WTC11 (cell line): ENCODE measurements at regions not wholly inside any gene's neighbourhood (a gene's known extent, or its start where the extent isn't known, plus 50 kb on each side); places are given as distances from the start of the nearest gene placed in this dataset.

ENCODE experiments used
- ATAC-seq: fragments of 200-7000 bp; cut with Tn5 transposase; 2 replicates; pipeline ENCODE4 v1.10.0; 2021; ENCODE audit warnings: mild to moderate bottlenecking, moderate library complexity
- CTCF ChIA-PET: fragments of 300-600 bp; sonication (Branson Sonifier 250); formaldehyde crosslinking; loops from one replicate; lab custom pipeline; 2021; ENCODE audit warnings: antibody characterized with exemption; lab: Charles Lee
- POLR2A ChIA-PET: fragments of 350-600 bp; sonication (Branson Sonifier 250); formaldehyde crosslinking; loops from one replicate; lab custom pipeline; 2021; ENCODE audit warnings: antibody characterized with exemption; lab: Charles Lee
- DNase-seq: peaks from one replicate; pipeline ENCODE4 v3.0.0; 2021; ENCODE audit warnings: low spot score
- H3K27ac Mint-ChIP-seq: 2 replicates; pipeline ENCODE4 v1.8.0; 2021; ENCODE audit warnings: mixed read lengths
- H3K27me3 Mint-ChIP-seq: 2 replicates; pipeline ENCODE4 v1.8.0; 2021; ENCODE audit warnings: low read depth, mild to moderate bottlenecking, moderate library complexity, mixed read lengths
- H3K36me3 Mint-ChIP-seq: 2 replicates; pipeline ENCODE4 v1.8.0; 2021; ENCODE audit warnings: mixed read lengths
- H3K4me1 Mint-ChIP-seq: 2 replicates; pipeline ENCODE4 v1.8.0; 2022; ENCODE audit warnings: mixed read lengths
- H3K4me3 Mint-ChIP-seq: 2 replicates; pipeline ENCODE4 v1.8.0; 2021; ENCODE audit warnings: mild to moderate bottlenecking, moderate library complexity, mixed read lengths
- H3K9me3 Mint-ChIP-seq: 2 replicates; pipeline ENCODE4 v1.8.0; 2021; ENCODE audit warnings: mixed read lengths
- CBFB ChIP-seq: sonication (generic); formaldehyde crosslinking; IDR thresholded peaks from 2 replicates; pipeline ENCODE4 v1.8.1; 2022; ENCODE audit warnings: mild to moderate bottlenecking, low read depth, missing genetic modification reagents
- CREB1 ChIP-seq: sonication (generic); formaldehyde crosslinking; IDR thresholded peaks from 2 replicates; pipeline ENCODE4 v1.8.0; 2023; ENCODE audit warnings: mild to moderate bottlenecking, missing genetic modification reagents
- CREM ChIP-seq: sonication (generic); formaldehyde crosslinking; IDR thresholded peaks from 2 replicates; pipeline ENCODE4 v1.8.1; 2022; ENCODE audit warnings: mild to moderate bottlenecking, missing genetic modification reagents, moderate library complexity
- ELF4 ChIP-seq: sonication (generic); formaldehyde crosslinking; IDR thresholded peaks from 2 replicates; pipeline ENCODE4 v1.8.1; 2022; ENCODE audit warnings: low read depth, mild to moderate bottlenecking, moderate library complexity, missing genetic modification reagents
- EMX1 ChIP-seq: fragments of 250-450 bp; sonication (Bioruptor Pico); IDR thresholded peaks from 2 replicates; pipeline ENCODE4 v1.8.0; 2021; ENCODE audit warnings: mild to moderate bottlenecking
- FOXJ3 ChIP-seq: sonication (generic); formaldehyde crosslinking; IDR thresholded peaks from 2 replicates; pipeline ENCODE4 v1.9.0; 2021; ENCODE audit warnings: missing genetic modification reagents, mild to moderate bottlenecking, borderline replicate concordance
- FOXK1 ChIP-seq: sonication (generic); formaldehyde crosslinking; IDR thresholded peaks from 2 replicates; pipeline ENCODE4 v1.8.0; 2022; ENCODE audit warnings: mild to moderate bottlenecking, moderate library complexity, missing genetic modification reagents
- FOXP1 ChIP-seq: sonication (generic); formaldehyde crosslinking; IDR thresholded peaks from 2 replicates; pipeline ENCODE4 v1.8.0; 2022; ENCODE audit warnings: missing genetic modification reagents, mild to moderate bottlenecking, moderate library complexity, borderline replicate concordance
- GABPB1 ChIP-seq: sonication (generic); formaldehyde crosslinking; IDR thresholded peaks from 2 replicates; pipeline ENCODE4 v1.8.1; 2023; ENCODE audit warnings: mild to moderate bottlenecking, missing genetic modification reagents
- KAT7 ChIP-seq: sonication (generic); formaldehyde crosslinking; IDR thresholded peaks from 2 replicates; pipeline ENCODE4 v1.8.1; 2023; ENCODE audit warnings: missing genetic modification reagents, mild to moderate bottlenecking, borderline replicate concordance
- MYBL2 ChIP-seq: sonication (generic); formaldehyde crosslinking; IDR thresholded peaks from 2 replicates; pipeline ENCODE4 v1.8.1; 2023; ENCODE audit warnings: mild to moderate bottlenecking, moderate library complexity, missing genetic modification reagents
- NR2C2 ChIP-seq: sonication (generic); formaldehyde crosslinking; IDR thresholded peaks from 2 replicates; pipeline ENCODE4 v1.8.0; 2022; ENCODE audit warnings: mild to moderate bottlenecking, missing genetic modification reagents
- RORB ChIP-seq: fragments of 250-450 bp; sonication (Bioruptor Pico); IDR thresholded peaks from 2 replicates; pipeline ENCODE4 v1.9.0; 2021; ENCODE audit warnings: mild to moderate bottlenecking
- SOX15 ChIP-seq: fragments of 250-450 bp; sonication (Bioruptor Pico); IDR thresholded peaks from 2 replicates; pipeline ENCODE4 v1.9.0; 2021; ENCODE audit warnings: mild to moderate bottlenecking
- ZNF396 ChIP-seq: fragments of 250-450 bp; sonication (Bioruptor Pico); IDR thresholded peaks from 2 replicates; pipeline ENCODE4 v1.8.0; 2021; ENCODE audit warnings: mild to moderate bottlenecking, moderate library complexity, borderline replicate concordance
- TF ChIP-seq, protein P1 (sequence below): sonication (generic); formaldehyde crosslinking; IDR thresholded peaks from 2 replicates; pipeline ENCODE4 v1.8.0; 2022; ENCODE audit warnings: mild to moderate bottlenecking, missing genetic modification reagents
- TF ChIP-seq, protein P2 (sequence below): sonication (generic); formaldehyde crosslinking; IDR thresholded peaks from 2 replicates; pipeline ENCODE4 v1.8.0; 2023; ENCODE audit warnings: missing genetic modification reagents, mild to moderate bottlenecking, borderline replicate concordance
- TF ChIP-seq, protein P3 (sequence below): sonication (generic); formaldehyde crosslinking; conservative IDR thresholded peaks from 2 replicates; pipeline ENCODE4 v1.8.1; 2022; ENCODE audit warnings: mild to moderate bottlenecking, missing genetic modification reagents
- TF ChIP-seq, protein P4 (sequence below): fragments of 250-450 bp; sonication (Bioruptor Pico); IDR thresholded peaks from 2 replicates; pipeline ENCODE4 v1.9.0; 2021; ENCODE audit warnings: mild to moderate bottlenecking
- TF ChIP-seq, protein P5 (sequence below): sonication (generic); formaldehyde crosslinking; IDR thresholded peaks from 2 replicates; pipeline ENCODE4 v1.8.1; 2023; ENCODE audit warnings: mild to moderate bottlenecking, moderate library complexity, missing genetic modification reagents
- TF ChIP-seq, protein P6 (sequence below): sonication (generic); formaldehyde crosslinking; IDR thresholded peaks from 2 replicates; pipeline ENCODE4 v1.8.0; 2022; ENCODE audit warnings: missing genetic modification reagents

DNA sequence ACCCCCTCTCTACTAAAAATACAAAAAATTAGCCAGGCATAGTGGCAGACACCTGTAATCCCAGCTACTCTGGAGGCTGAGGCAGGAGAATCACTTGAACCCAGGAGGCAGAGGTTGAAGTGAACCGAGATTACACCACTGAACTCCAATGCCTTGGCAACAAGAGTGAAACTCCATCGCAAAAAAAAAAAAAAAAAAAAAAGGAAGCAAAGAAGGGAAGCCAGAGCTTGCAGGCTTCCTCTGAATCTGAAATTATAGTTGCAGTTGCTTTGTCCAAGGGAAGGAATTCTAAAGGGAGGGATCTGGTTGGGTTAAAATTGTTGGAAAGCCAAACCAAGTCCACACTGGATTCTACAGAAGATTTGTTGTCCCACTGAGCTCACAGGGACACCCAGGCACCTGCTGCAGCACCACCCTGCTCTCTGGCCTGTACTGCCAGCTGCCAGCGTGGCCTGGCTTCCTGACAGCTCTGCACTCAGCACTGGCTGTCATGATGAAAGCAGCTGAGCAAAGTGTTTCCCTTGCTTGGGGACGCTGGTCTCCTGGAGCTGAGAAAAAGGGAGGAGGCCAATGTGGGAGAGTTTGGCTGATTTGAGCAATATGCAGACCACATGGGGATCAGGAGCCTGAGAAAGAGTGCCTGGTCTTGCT is 88.8 kb upstream of the HES1 start:
- H3K36me3 Mint-ChIP-seq, result peaks cover 20% of the 10 kb centered on the region
- H3K4me1 Mint-ChIP-seq, result peaks cover 2% of the 10 kb centered on the region; the same call in 1 of the 2 replicates
- no peak for TF ChIP-seq FOXP1
- TF ChIP-seq, protein P1, sequence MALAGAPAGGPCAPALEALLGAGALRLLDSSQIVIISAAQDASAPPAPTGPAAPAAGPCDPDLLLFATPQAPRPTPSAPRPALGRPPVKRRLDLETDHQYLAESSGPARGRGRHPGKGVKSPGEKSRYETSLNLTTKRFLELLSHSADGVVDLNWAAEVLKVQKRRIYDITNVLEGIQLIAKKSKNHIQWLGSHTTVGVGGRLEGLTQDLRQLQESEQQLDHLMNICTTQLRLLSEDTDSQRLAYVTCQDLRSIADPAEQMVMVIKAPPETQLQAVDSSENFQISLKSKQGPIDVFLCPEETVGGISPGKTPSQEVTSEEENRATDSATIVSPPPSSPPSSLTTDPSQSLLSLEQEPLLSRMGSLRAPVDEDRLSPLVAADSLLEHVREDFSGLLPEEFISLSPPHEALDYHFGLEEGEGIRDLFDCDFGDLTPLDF (CRISPR knock-in tag), result no peak
- TF ChIP-seq, protein P2, sequence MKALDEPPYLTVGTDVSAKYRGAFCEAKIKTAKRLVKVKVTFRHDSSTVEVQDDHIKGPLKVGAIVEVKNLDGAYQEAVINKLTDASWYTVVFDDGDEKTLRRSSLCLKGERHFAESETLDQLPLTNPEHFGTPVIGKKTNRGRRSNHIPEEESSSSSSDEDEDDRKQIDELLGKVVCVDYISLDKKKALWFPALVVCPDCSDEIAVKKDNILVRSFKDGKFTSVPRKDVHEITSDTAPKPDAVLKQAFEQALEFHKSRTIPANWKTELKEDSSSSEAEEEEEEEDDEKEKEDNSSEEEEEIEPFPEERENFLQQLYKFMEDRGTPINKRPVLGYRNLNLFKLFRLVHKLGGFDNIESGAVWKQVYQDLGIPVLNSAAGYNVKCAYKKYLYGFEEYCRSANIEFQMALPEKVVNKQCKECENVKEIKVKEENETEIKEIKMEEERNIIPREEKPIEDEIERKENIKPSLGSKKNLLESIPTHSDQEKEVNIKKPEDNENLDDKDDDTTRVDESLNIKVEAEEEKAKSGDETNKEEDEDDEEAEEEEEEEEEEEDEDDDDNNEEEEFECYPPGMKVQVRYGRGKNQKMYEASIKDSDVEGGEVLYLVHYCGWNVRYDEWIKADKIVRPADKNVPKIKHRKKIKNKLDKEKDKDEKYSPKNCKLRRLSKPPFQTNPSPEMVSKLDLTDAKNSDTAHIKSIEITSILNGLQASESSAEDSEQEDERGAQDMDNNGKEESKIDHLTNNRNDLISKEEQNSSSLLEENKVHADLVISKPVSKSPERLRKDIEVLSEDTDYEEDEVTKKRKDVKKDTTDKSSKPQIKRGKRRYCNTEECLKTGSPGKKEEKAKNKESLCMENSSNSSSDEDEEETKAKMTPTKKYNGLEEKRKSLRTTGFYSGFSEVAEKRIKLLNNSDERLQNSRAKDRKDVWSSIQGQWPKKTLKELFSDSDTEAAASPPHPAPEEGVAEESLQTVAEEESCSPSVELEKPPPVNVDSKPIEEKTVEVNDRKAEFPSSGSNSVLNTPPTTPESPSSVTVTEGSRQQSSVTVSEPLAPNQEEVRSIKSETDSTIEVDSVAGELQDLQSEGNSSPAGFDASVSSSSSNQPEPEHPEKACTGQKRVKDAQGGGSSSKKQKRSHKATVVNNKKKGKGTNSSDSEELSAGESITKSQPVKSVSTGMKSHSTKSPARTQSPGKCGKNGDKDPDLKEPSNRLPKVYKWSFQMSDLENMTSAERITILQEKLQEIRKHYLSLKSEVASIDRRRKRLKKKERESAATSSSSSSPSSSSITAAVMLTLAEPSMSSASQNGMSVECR (CRISPR knock-in tag), result no peak
- TF ChIP-seq SOX15, result no peak
- TF ChIP-seq, protein P3, sequence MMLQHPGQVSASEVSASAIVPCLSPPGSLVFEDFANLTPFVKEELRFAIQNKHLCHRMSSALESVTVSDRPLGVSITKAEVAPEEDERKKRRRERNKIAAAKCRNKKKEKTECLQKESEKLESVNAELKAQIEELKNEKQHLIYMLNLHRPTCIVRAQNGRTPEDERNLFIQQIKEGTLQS, result no peak
- no peak for TF ChIP-seq CREB1 (CRISPR knock-in tag)
- TF ChIP-seq, protein P4, sequence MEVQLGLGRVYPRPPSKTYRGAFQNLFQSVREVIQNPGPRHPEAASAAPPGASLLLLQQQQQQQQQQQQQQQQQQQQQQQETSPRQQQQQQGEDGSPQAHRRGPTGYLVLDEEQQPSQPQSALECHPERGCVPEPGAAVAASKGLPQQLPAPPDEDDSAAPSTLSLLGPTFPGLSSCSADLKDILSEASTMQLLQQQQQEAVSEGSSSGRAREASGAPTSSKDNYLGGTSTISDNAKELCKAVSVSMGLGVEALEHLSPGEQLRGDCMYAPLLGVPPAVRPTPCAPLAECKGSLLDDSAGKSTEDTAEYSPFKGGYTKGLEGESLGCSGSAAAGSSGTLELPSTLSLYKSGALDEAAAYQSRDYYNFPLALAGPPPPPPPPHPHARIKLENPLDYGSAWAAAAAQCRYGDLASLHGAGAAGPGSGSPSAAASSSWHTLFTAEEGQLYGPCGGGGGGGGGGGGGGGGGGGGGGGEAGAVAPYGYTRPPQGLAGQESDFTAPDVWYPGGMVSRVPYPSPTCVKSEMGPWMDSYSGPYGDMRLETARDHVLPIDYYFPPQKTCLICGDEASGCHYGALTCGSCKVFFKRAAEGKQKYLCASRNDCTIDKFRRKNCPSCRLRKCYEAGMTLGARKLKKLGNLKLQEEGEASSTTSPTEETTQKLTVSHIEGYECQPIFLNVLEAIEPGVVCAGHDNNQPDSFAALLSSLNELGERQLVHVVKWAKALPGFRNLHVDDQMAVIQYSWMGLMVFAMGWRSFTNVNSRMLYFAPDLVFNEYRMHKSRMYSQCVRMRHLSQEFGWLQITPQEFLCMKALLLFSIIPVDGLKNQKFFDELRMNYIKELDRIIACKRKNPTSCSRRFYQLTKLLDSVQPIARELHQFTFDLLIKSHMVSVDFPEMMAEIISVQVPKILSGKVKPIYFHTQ, result no peak
- no peak for TF ChIP-seq ELF4 (CRISPR knock-in tag)
- TF ChIP-seq, protein P5, sequence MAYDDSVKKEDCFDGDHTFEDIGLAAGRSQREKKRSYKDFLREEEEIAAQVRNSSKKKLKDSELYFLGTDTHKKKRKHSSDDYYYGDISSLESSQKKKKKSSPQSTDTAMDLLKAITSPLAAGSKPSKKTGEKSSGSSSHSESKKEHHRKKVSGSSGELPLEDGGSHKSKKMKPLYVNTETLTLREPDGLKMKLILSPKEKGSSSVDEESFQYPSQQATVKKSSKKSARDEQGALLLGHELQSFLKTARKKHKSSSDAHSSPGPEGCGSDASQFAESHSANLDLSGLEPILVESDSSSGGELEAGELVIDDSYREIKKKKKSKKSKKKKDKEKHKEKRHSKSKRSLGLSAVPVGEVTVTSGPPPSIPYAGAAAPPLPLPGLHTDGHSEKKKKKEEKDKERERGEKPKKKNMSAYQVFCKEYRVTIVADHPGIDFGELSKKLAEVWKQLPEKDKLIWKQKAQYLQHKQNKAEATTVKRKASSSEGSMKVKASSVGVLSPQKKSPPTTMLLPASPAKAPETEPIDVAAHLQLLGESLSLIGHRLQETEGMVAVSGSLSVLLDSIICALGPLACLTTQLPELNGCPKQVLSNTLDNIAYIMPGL (CRISPR knock-in tag), result no peak
- TF ChIP-seq FOXK1 (CRISPR knock-in tag), result no peak
- no peak for TF ChIP-seq EMX1 (CRISPR knock-in tag)
- TF ChIP-seq GABPB1 (CRISPR knock-in tag), result no peak
- H3K27me3 Mint-ChIP-seq, result peaks cover 8% of the 10 kb centered on the region
- DNase-seq (no peak), ATAC-seq (no peak)
- H3K27ac Mint-ChIP-seq, result no peak overlapping the region
- ChIA-PET POLR2A (no interaction called here), CTCF (no interaction called here)
- no peak overlapping the region for H3K4me3 Mint-ChIP-seq
- H3K9me3 Mint-ChIP-seq, result peaks cover 26% of the 10 kb centered on the region

DNA sequence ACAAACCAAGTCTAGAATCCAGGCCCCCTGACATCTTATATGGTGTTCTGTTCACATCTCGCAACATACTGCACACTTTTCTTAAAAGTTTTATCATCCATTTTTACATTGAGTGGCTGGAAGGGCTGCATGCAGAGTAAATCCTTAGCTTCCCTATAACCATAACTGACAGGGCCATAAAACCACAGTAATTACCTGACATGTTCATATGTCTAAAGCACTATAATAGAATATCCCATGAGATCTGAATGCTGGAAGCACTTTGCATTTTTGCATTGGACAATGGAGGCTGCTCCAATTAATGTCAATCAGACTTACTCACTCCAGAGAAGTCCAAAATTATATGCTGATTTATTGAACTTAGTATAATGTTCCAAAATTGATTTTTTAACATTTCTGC is 86.6 kb upstream of the HES1 start:
- Mint-ChIP-seq H3K27me3 (peaks cover 26% of the 10 kb centered on the region), H3K4me3 (no peak overlapping the region), H3K36me3 (peaks cover 28% of the 10 kb centered on the region), H3K9me3 (peaks cover 34% of the 10 kb centered on the region), H3K4me1 (peaks cover 5% of the 10 kb centered on the region), H3K27ac (no peak overlapping the region)
- CTCF ChIA-PET, result no interaction called here
- DNase-seq, result no peak
- no peak for ATAC-seq
- POLR2A ChIA-PET, result no interaction called here
- TF ChIP-seq NR2C2 (CRISPR knock-in tag) (no peak), CREB1 (CRISPR knock-in tag) (no peak), CBFB (CRISPR knock-in tag) (no peak), KAT7 (CRISPR knock-in tag) (no peak), FOXJ3 (CRISPR knock-in tag) (no peak), GABPB1 (CRISPR knock-in tag) (no peak), CREM (CRISPR knock-in tag) (no peak), ZNF396 (CRISPR knock-in tag) (no peak), RORB (CRISPR knock-in tag) (no peak), MYBL2 (no peak)
- TF ChIP-seq, protein P6, sequence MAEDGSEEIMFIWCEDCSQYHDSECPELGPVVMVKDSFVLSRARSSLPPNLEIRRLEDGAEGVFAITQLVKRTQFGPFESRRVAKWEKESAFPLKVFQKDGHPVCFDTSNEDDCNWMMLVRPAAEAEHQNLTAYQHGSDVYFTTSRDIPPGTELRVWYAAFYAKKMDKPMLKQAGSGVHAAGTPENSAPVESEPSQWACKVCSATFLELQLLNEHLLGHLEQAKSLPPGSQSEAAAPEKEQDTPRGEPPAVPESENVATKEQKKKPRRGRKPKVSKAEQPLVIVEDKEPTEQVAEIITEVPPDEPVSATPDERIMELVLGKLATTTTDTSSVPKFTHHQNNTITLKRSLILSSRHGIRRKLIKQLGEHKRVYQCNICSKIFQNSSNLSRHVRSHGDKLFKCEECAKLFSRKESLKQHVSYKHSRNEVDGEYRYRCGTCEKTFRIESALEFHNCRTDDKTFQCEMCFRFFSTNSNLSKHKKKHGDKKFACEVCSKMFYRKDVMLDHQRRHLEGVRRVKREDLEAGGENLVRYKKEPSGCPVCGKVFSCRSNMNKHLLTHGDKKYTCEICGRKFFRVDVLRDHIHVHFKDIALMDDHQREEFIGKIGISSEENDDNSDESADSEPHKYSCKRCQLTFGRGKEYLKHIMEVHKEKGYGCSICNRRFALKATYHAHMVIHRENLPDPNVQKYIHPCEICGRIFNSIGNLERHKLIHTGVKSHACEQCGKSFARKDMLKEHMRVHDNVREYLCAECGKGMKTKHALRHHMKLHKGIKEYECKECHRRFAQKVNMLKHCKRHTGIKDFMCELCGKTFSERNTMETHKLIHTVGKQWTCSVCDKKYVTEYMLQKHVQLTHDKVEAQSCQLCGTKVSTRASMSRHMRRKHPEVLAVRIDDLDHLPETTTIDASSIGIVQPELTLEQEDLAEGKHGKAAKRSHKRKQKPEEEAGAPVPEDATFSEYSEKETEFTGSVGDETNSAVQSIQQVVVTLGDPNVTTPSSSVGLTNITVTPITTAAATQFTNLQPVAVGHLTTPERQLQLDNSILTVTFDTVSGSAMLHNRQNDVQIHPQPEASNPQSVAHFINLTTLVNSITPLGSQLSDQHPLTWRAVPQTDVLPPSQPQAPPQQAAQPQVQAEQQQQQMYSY (CRISPR knock-in tag), result no peak
